ENCODE measurements at regions not wholly inside any gene's neighbourhood (a gene's known extent, or its start where the extent isn't known, plus 50 kb on each side); places are given as distances from the start of the nearest gene placed in this dataset.

GRCh38 chr15:91521548-91521947 is 332.0 kb upstream of the SLCO3A1 start (continued):
- TF ChIP-seq ZNF462 (CRISPR knock-in tag; IDR thresholded peaks at IDR 0.05) (no peak), EZH2phosphoT487 (IDR thresholded peaks at IDR 0.05; ENCODE audit: unreplicated experiment) (no peak), POLR2AphosphoS5 (IDR thresholded peaks at IDR 0.05; ENCODE audit: low read depth) (no peak)

GRCh38 chr15:91521996-91522395 is 331.5 kb upstream of the SLCO3A1 start:
- Histone ChIP-seq H3K27ac (ENCODE audit: low read depth) (no peak overlapping the region), H3K36me3 (ENCODE audit: insufficient read depth) (no peaks in the 10 kb centered on the region), H3K4me1 (ENCODE audit: insufficient read depth) (peaks cover 2% of the 10 kb centered on the region; the same call in 1 of the 2 replicates), H3K4me3 (no peak overlapping the region), H3K79me2 (replicated peaks; ENCODE audit: insufficient read depth) (no peaks in the 10 kb centered on the region), H3K9me2 (ENCODE audit: insufficient read depth) (no peaks in the 10 kb centered on the region), H3K27me3 (ENCODE audit: insufficient read depth) (no peaks in the 10 kb centered on the region), H3K4me2 (no peak overlapping the region), H3F3A (replicated peaks; ENCODE audit: low read depth) (no peaks in the 10 kb centered on the region), H2AFZ (no peak overlapping the region), H4K20me1 (replicated peaks; ENCODE audit: insufficient read depth) (no peaks in the 10 kb centered on the region)
- ATAC-seq (no peak), DNase-seq (ENCODE audit: low spot score) (no peak)
- H3K4me3 Mint-ChIP-seq: no peak overlapping the region
- peaks cover 33% of the 10 kb centered on the region for H3K9me3 Mint-ChIP-seq
- peaks cover 17% of the 10 kb centered on the region; the same call in 2 of the 3 replicates for H3K36me3 Mint-ChIP-seq (ENCODE audit: low read depth)
- H3K4me1 Mint-ChIP-seq: peaks cover 5% of the 10 kb centered on the region
- peaks cover 6% of the 10 kb centered on the region for H3K27me3 Mint-ChIP-seq (ENCODE audit: insufficient read depth, low read depth, poor library complexity)
- no peak overlapping the region for H3K27ac Mint-ChIP-seq
- TF ChIP-seq POLR2AphosphoS5 (IDR thresholded peaks at IDR 0.05; ENCODE audit: low read depth) (no peak), ZNF331 (CRISPR knock-in tag; IDR thresholded peaks at IDR 0.05; ENCODE audit: low read depth) (no peak), REST (IDR thresholded peaks at IDR 0.05; ENCODE audit: unreplicated experiment) (no peak), ETS1 (IDR thresholded peaks at IDR 0.05) (no peak)
